Stimulated activated naive B cell treated with anti-CD40 and anti-IgM and Interleukin-4, amounts not matched to agents 10 μg/mL and 1 μg/mL and 100 μg/mL, for 72 hours (primary cell): ENCODE measurements at regions not wholly inside any gene's neighbourhood (a gene's known extent, or its start where the extent isn't known, plus 50 kb on each side); places are given as distances from the start of the nearest gene placed in this dataset.
"Not testable (repeated sequence)": the region's sequence is repeated elsewhere in the genome, so short reads cannot be mapped to it uniquely, and the experiment has no call there.

Source experiments
- ATAC-seq, 2 donors: fragments of 150-1000 bp; cut with Tn5 transposase; replicated peaks; 2 replicates each; pipeline ENCODE4 v1.10.0; 2021; ENCODE audit warnings: moderate library complexity in 1 of 2
- DNase-seq: peaks from one replicate; pipeline ENCODE4 v3.0.0; 2021
- H3K27ac Mint-ChIP-seq: one replicate; pipeline ENCODE4 v1.8.0; 2022; ENCODE audit warnings: mild to moderate bottlenecking, mixed read lengths
- H3K27me3 Mint-ChIP-seq, 2 donors: one replicate each; pipeline ENCODE4 v1.8.0; 2022; ENCODE audit warnings: mixed read lengths in 2 of 2
- H3K36me3 Mint-ChIP-seq, 2 donors: one replicate each; pipeline ENCODE4 v1.8.0; 2022; ENCODE audit warnings: mixed read lengths in 2 of 2, mild to moderate bottlenecking in 1 of 2
- H3K4me1 Mint-ChIP-seq, 2 donors: one replicate each; pipeline ENCODE4 v1.8.0; 2022; ENCODE audit warnings: mixed read lengths in 2 of 2, mild to moderate bottlenecking in 1 of 2
- H3K4me3 Mint-ChIP-seq, 2 donors: one replicate each; pipeline ENCODE4 v1.8.0; 2022; ENCODE audit warnings: mild to moderate bottlenecking in 2 of 2, mixed read lengths in 2 of 2, moderate library complexity in 1 of 2
- H3K9me3 Mint-ChIP-seq, 2 donors: one replicate each; pipeline ENCODE4 v1.8.0; 2022; ENCODE audit warnings: mixed read lengths in 2 of 2, mild to moderate bottlenecking in 1 of 2

DNA sequence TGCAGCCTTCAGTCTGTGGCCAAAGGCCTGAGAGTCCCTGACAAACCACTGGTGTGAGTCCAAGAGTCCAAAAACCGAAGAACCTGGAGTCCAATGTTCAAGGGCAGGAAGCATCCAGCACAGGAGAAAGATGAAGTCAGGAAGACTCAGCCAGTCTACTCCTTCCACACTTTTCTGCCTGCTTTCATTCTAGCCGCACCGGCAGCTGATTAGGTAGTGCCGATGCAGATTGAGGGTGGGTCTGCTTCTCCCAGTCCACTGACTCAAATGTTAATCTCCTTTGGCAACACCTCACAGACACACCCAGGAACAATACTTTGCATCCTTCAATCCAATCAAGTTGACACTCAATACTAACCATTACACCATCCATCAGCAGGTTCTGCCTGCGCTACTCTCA is 65.2 kb upstream of the WASF3 start:
- DNase-seq: not testable (repeated sequence)
- H3K27me3 Mint-ChIP-seq: peaks cover 5 to 22% of the 10 kb centered on the region in 2 donors

DNA sequence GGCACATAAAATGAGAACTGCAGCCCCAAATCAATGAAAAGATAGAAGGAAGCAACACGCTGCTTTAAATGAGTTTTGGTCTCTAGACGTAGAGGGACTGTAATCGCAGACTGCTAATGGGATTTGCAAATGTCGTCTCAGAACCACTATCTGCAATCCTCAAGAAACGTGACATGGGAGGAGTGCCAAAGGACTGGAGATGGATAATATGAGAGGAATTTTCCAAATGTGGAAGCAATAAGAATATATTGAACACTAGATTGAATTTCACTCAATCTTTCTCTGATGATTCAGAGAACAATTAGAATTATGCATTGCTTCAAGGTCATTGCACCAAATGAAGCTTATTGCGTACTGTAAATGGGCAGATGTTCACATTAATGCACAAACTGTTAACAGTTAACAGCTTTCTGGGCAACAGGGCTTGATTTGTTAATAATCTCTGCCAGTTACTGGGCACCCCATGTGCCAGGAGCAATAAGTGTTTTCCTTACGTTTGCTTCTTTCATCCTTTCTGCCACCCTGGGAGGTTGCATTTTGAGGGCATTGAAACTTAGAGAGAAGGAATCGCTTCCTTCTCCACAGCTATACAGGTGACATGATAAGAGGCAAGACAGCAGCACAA is 62.8 kb upstream of the WASF3 start:
- Mint-ChIP-seq H3K9me3 (no peaks in the 10 kb centered on the region), H3K27ac (no peak overlapping the region), H3K36me3 (no peaks in the 10 kb centered on the region), H3K4me3 (no peak overlapping the region), H3K27me3 (peaks cover 5 to 22% of the 10 kb centered on the region in 2 donors), H3K4me1 (no peaks in the 10 kb centered on the region)
- no peak for DNase-seq
- no peak for ATAC-seq

More for the DNA sequence above, 65.2 kb upstream of the WASF3 start:
- not testable (repeated sequence) for H3K9me3 Mint-ChIP-seq, H3K36me3 Mint-ChIP-seq, H3K4me3 Mint-ChIP-seq, ATAC-seq, H3K27ac Mint-ChIP-seq, H3K4me1 Mint-ChIP-seq

DNA sequence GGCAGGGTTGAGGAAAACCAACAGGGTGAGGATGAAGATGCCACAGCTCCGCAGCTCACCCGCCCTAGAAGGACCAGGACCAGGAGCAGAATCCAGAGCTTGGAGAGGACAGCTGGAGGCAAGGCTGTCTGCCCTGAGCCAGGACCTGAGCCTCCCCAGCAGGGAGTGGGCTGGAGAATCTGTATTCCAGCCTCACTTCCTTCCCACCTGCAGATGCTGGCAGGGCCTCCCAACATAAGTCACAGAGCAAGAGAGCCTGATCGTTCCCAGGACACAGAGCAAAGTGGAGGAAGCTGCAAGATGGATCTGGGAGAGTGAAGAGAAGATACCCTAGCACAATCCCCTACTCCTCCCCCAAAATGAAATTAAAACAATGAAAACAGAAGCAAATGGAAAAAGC is 61.7 kb upstream of the WASF3 start:
- no peak for DNase-seq
- Mint-ChIP-seq H3K4me1 (no peaks in the 10 kb centered on the region), H3K36me3 (no peaks in the 10 kb centered on the region), H3K4me3 (no peak overlapping the region), H3K9me3 (no peaks in the 10 kb centered on the region), H3K27ac (no peak overlapping the region), H3K27me3 (peaks cover 5 to 15% of the 10 kb centered on the region in 2 donors)
- ATAC-seq: no peak

DNA sequence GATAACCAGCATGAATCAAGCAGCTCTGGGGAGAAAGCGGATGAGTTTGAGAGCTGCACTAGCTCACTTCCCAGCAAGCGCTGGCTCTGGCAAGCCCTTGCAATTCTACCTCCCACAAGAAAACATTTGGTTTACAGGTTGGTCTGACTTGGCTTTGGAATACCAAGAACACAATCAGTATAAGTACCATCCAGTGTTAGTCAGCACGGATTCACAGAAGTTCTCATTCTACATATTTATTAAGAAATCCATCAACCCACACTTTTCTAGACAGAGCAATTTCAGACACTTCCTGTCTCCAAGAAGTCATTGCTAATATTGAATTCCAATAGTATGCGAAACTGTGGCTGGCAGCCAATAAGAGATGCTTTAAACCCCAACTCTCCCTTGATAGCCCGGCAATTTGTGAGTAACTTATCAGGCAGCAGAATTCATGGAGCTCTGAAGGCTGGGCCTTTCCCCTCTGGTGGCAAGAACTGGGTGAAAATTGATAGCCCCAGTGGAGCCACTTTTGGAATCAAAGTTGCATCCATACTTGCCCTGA is 59.4 kb upstream of the WASF3 start:
- peaks cover 3% of the 10 kb centered on the region in 2 donors for H3K4me1 Mint-ChIP-seq
- no peak for DNase-seq
- no peak overlapping the region for H3K4me3 Mint-ChIP-seq
- no peaks in the 10 kb centered on the region for H3K9me3 Mint-ChIP-seq
- H3K36me3 Mint-ChIP-seq: no peaks in the 10 kb centered on the region
- peaks cover 16% of the 10 kb centered on the region in 2 donors for H3K27me3 Mint-ChIP-seq
- no peak for ATAC-seq
- no peak overlapping the region for H3K27ac Mint-ChIP-seq

GRCh38 chr13:26498656-26499601 is 58.6 kb upstream of the WASF3 start:
- ATAC-seq (no peak), DNase-seq (no peak)
- no peak overlapping the region for H3K27ac Mint-ChIP-seq
- no peak overlapping the region for H3K4me3 Mint-ChIP-seq
- H3K4me1 Mint-ChIP-seq: peaks cover 3 to 4% of the 10 kb centered on the region in 2 donors
- peaks cover 16 to 18% of the 10 kb centered on the region in 2 donors for H3K27me3 Mint-ChIP-seq
- H3K9me3 Mint-ChIP-seq: no peaks in the 10 kb centered on the region
- H3K36me3 Mint-ChIP-seq: no peaks in the 10 kb centered on the region

DNA sequence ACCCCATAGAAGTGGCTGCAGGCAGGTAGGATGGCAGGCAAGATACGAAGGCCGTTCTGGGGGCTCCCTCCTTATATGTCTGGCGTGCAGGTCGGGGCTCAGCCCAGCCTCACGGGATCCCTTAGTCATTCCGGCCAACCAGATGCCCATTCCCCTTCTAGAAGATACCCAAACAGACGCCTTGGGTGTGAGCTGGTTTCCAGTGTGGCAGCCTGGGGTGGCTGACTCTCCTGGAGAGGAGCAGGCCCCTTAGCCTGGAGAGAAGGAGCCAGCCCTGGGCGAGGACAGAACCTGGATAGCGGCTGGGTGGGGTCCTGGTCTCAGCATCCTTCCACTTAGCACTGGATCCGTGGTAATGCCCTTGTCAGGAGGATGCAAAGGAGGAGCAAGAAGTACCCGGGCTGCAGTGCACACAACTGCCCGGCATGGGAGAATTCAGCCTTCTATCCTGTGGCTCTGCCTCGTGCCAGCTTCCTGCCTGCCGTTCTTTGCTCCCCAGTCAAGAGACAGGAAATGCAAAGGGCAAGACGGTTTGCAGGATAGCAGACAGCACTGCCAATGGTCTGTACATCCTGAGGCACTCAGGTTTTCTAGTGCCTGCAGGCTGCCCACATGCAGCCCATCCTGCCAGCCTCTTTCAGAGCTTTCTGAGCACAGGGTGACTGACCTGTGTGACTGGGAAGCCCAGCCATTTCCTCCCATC is 56.7 kb upstream of the WASF3 start:
- Mint-ChIP-seq H3K4me3 (no peak overlapping the region), H3K27ac (no peak overlapping the region), H3K4me1 (peaks cover 3 to 4% of the 10 kb centered on the region in 2 donors), H3K27me3 (peaks cover 10 to 18% of the 10 kb centered on the region in 2 donors), H3K9me3 (no peaks in the 10 kb centered on the region), H3K36me3 (no peaks in the 10 kb centered on the region)
- DNase-seq: no peak
- no peak for ATAC-seq

- H3K27ac Mint-ChIP-seq: no peak overlapping the region
- H3K4me1 Mint-ChIP-seq: peaks cover 3 to 4% of the 10 kb centered on the region in 2 donors
- no peaks in the 10 kb centered on the region for H3K36me3 Mint-ChIP-seq
- peaks cover 7 to 24% of the 10 kb centered on the region in 2 donors for H3K27me3 Mint-ChIP-seq
- ATAC-seq (no peak), DNase-seq (no peak)
- no peaks in the 10 kb centered on the region for H3K9me3 Mint-ChIP-seq
- no peak overlapping the region for H3K4me3 Mint-ChIP-seq
Observed at GRCh38 chr13:26501641-26502040, 55.8 kb upstream of the WASF3 start.

DNA sequence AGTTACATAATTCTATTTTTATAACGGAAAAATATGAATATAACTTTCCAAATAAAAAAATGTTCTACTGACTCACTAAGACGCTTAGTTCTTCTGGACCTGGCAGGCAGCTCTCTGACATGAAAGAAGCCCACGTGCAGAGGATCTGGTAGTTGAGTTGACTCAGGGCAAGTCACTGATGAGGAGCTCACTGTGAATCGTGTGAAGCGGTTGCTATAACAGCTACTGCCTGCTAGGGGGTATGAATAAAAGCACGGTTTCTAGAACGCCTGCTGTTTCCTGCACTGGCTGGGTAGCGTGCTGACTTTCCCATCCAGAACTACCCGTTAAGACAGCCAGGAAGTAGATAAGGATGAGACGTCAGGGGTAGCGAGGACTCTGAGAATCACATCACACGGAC is 54.7 kb upstream of the WASF3 start:
- DNase-seq: no peak
- H3K36me3 Mint-ChIP-seq: no peaks in the 10 kb centered on the region
- no peaks in the 10 kb centered on the region for H3K9me3 Mint-ChIP-seq
- H3K27me3 Mint-ChIP-seq: peaks cover 8 to 35% of the 10 kb centered on the region in 2 donors
- peak; percentile 42 to 47 for ATAC-seq
- H3K4me1 Mint-ChIP-seq: peaks cover 3 to 4% of the 10 kb centered on the region in 2 donors
- H3K27ac Mint-ChIP-seq: no peak overlapping the region
- H3K4me3 Mint-ChIP-seq: no peak overlapping the region

GRCh38 chr13:26503826-26504594 is 53.5 kb upstream of the WASF3 start:
- H3K27ac Mint-ChIP-seq: no peak overlapping the region
- peaks cover 3 to 4% of the 10 kb centered on the region in 2 donors for H3K4me1 Mint-ChIP-seq
- H3K4me3 Mint-ChIP-seq: no peak overlapping the region
- DNase-seq (no peak), ATAC-seq (no peak)
- peaks cover 11 to 39% of the 10 kb centered on the region in 2 donors for H3K27me3 Mint-ChIP-seq
- H3K36me3 Mint-ChIP-seq: no peaks in the 10 kb centered on the region
- H3K9me3 Mint-ChIP-seq: no peaks in the 10 kb centered on the region
